ENCODE measurements at regions not wholly inside any gene's neighbourhood (a gene's known extent, or its start where the extent isn't known, plus 50 kb on each side); places are given as distances from the start of the nearest gene placed in this dataset.

- TF ChIP-seq ZBTB11 (CRISPR knock-in tag; IDR thresholded peaks at IDR 0.05) = no peak
- TF ChIP-seq HNRNPL (IDR thresholded peaks at IDR 0.05; ENCODE audit: low read depth, low read length) = no peak
- no peak for TF ChIP-seq SIRT6 (IDR thresholded peaks at IDR 0.05; ENCODE audit: low read depth, low read length)
- TF ChIP-seq CBX8 (IDR thresholded peaks at IDR 0.05; ENCODE audit: borderline replicate concordance, extremely low read depth, low read depth, low read length, poor library complexity, severe bottlenecking) = no peak
- TF ChIP-seq ILK (tag; IDR thresholded peaks at IDR 0.05; ENCODE audit: borderline replicate concordance, low read depth) = no peak
- no peak for TF ChIP-seq RBFOX2 (IDR thresholded peaks at IDR 0.05; ENCODE audit: low read depth, low read length)
- no peak for TF ChIP-seq KDM5B (IDR thresholded peaks at IDR 0.05; ENCODE audit: insufficient replicate concordance, low read depth, low read length)
- no peak for TF ChIP-seq CUX1 (CRISPR knock-in tag; IDR thresholded peaks at IDR 0.05)
- TF ChIP-seq CREBBP (IDR thresholded peaks at IDR 0.05; ENCODE audit: low read depth, low read length) = no peak
- TF ChIP-seq DLX4 (CRISPR knock-in tag; IDR thresholded peaks at IDR 0.05) = no peak
- TF ChIP-seq CTCF (IDR thresholded peaks at IDR 0.05 in 2 of 3, conservative IDR thresholded peaks at IDR 0.05 in 1 of 3; ENCODE audit: insufficient read depth in 2 of 3, low read depth in 1 of 3, low read length in 3 of 3) = no peak
- no peak for TF ChIP-seq PRPF4 (IDR thresholded peaks at IDR 0.05; ENCODE audit: insufficient read depth, low read depth, low read length, poor library complexity, severe bottlenecking)
- peak; percentile 59; the same call in 1 of the 2 replicates for TF ChIP-seq SMARCC2 (IDR thresholded peaks at IDR 0.05; ENCODE audit: low read depth)
- no peak for TF ChIP-seq MAFF (IDR thresholded peaks at IDR 0.05; ENCODE audit: low read length)
- no peak for TF ChIP-seq TRIM28 (IDR thresholded peaks at IDR 0.05)
Measured at GRCh38 chr2:118721817-118722551, 125.5 kb downstream of the EN1 start (continued).

Measured in K562 (cell line).